Prostate gland (tissue), 2 donors: ENCODE measurements at regions not wholly inside any gene's neighbourhood (a gene's known extent, or its start where the extent isn't known, plus 50 kb on each side); places are given as distances from the start of the nearest gene placed in this dataset.

ENCODE experiments used
- POLR2AphosphoS5 ChIP-seq: sonication (generic); formaldehyde crosslinking; IDR thresholded peaks from one replicate; pipeline ENCODE4 v1.6.1; 2017; ENCODE audit warnings: antibody characterized with exemption
- TF ChIP-seq, protein P1 (sequence below), 4 experiments: fragments of 200-600 bp in 2 of 4; fragments of 450-650 bp in 2 of 4; sonication (generic) in 2 of 4; IDR thresholded peaks; 1 replicate in 3 of 4; 2 replicates in 1 of 4; pipeline ENCODE4 v1.5.1; 2016 to 2019; ENCODE audit warnings: antibody characterized with exemption in 4 of 4, mild to moderate bottlenecking in 2 of 4, moderate library complexity in 2 of 4

DNA sequence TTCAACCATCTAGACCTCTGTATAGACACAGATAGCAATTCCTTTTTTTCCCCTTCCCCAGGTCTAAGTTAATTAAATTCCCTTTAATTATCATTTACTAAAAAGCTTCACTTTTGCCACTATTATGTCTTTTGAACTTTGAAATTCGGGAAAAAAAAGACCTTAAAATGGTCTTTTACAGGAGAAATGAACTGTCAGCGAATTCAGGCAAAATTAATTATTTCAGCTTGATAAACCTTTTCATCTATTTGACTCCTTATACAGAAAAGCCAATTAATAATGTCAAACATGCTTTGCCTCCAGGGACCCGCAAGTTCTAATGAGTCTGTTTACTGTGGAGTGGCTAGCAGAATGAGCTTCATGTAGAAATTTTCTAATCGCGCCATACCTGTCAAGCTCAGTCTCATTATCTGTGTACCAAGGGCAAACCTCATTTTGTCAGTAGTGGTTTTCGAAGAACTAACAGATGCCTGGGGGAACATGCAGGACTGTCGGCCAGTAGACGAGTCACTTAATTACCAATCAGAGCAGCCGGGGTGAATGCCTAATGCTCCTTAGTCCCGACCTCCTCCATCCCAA lies 287.7 kb downstream of the INSIG2 start:
- no peak for TF ChIP-seq POLR2AphosphoS5
- TF ChIP-seq, protein P1, sequence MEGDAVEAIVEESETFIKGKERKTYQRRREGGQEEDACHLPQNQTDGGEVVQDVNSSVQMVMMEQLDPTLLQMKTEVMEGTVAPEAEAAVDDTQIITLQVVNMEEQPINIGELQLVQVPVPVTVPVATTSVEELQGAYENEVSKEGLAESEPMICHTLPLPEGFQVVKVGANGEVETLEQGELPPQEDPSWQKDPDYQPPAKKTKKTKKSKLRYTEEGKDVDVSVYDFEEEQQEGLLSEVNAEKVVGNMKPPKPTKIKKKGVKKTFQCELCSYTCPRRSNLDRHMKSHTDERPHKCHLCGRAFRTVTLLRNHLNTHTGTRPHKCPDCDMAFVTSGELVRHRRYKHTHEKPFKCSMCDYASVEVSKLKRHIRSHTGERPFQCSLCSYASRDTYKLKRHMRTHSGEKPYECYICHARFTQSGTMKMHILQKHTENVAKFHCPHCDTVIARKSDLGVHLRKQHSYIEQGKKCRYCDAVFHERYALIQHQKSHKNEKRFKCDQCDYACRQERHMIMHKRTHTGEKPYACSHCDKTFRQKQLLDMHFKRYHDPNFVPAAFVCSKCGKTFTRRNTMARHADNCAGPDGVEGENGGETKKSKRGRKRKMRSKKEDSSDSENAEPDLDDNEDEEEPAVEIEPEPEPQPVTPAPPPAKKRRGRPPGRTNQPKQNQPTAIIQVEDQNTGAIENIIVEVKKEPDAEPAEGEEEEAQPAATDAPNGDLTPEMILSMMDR (IDR thresholded peaks at IDR 0.05): no peak
